NCI-H1436 (cell line): ENCODE measurements at regions not wholly inside any gene's neighbourhood (a gene's known extent, or its start where the extent isn't known, plus 50 kb on each side); places are given as distances from the start of the nearest gene placed in this dataset.

Experiments
- DNase-seq: peaks from one replicate; lab custom pipeline; 2025; lab: John Stamatoyannopoulos, UW

- no peak for DNase-seq
Measured at GRCh38 chr11:91860661-91861060, 364.0 kb upstream of the FAT3 start.

- no peak for DNase-seq
Measured at GRCh38 chr11:91859666-91860065, 365.0 kb upstream of the FAT3 start.

- no peak for DNase-seq
Measured at GRCh38 chr11:91857179-91857578, 367.4 kb upstream of the FAT3 start.

GRCh38 chr11:91854780-91855179 lies 369.8 kb upstream of the FAT3 start:
- no peak for DNase-seq

- DNase-seq: no peak
Measured at GRCh38 chr11:91854171-91854570, 370.4 kb upstream of the FAT3 start.

- DNase-seq: no peak
Measured at GRCh38 chr11:91851908-91852307, 372.7 kb upstream of the FAT3 start.

- no peak for DNase-seq
Measured at GRCh38 chr11:91850533-91851275, 373.9 kb upstream of the FAT3 start.

GRCh38 chr11:91850021-91850420 lies 374.6 kb upstream of the FAT3 start:
- DNase-seq: no peak

GRCh38 chr11:91846649-91847048 lies 378.0 kb upstream of the FAT3 start:
- no peak for DNase-seq

GRCh38 chr11:91846002-91846401 lies 378.6 kb upstream of the FAT3 start:
- DNase-seq: no peak

- DNase-seq: no peak
Measured at GRCh38 chr11:91840640-91841240, 383.9 kb upstream of the FAT3 start.

- DNase-seq: no peak
Measured at GRCh38 chr11:91837411-91838330, 386.9 kb upstream of the FAT3 start.

GRCh38 chr11:91835051-91835560 lies 389.5 kb upstream of the FAT3 start:
- no peak for DNase-seq

- DNase-seq: no peak
Measured at GRCh38 chr11:91828901-91829300, 395.7 kb upstream of the FAT3 start.

GRCh38 chr11:91825777-91826176 lies 398.8 kb upstream of the FAT3 start:
- DNase-seq: no peak

- DNase-seq: no peak
Measured at GRCh38 chr11:91823252-91823830, 401.3 kb upstream of the FAT3 start.

GRCh38 chr11:91822805-91823204 lies 401.8 kb upstream of the FAT3 start:
- no peak for DNase-seq

GRCh38 chr11:91820709-91821108 lies 403.9 kb upstream of the FAT3 start:
- no peak for DNase-seq

GRCh38 chr11:91819777-91820176 lies 404.8 kb upstream of the FAT3 start:
- no peak for DNase-seq

GRCh38 chr11:91819195-91819594 lies 405.4 kb upstream of the FAT3 start:
- DNase-seq: no peak

- DNase-seq: no peak
Measured at GRCh38 chr11:91817996-91818395, 406.6 kb upstream of the FAT3 start.

- no peak for DNase-seq
Measured at GRCh38 chr11:91813263-91813662, 411.4 kb upstream of the FAT3 start.
